Neuronal stem cell (in vitro differentiated cells): ENCODE measurements at regions not wholly inside any gene's neighbourhood (a gene's known extent, or its start where the extent isn't known, plus 50 kb on each side); places are given as distances from the start of the nearest gene placed in this dataset.

Experiments used
- DNase-seq: peaks from one replicate; pipeline ENCODE4 v3.0.0-alpha.2; 2013; ENCODE audit warnings: low spot score
- H2AFZ ChIP-seq: one replicate; pipeline ENCODE4 v1.6.1; 2013; ENCODE audit warnings: mild to moderate bottlenecking, low read length, inconsistent platforms
- H2AK5ac ChIP-seq: 2 replicates; pipeline ENCODE4 v1.6.1; 2013; ENCODE audit warnings: low read depth, mild to moderate bottlenecking, inconsistent platforms, low read length, moderate library complexity, mixed read lengths
- H2BK120ac ChIP-seq: 2 replicates; pipeline ENCODE4 v1.6.1; 2013; ENCODE audit warnings: low read depth, mild to moderate bottlenecking, inconsistent platforms, low read length, moderate library complexity, mixed read lengths
- H2BK12ac ChIP-seq: one replicate; pipeline ENCODE4 v1.6.1; 2013; ENCODE audit warnings: low read length, inconsistent platforms
- H2BK15ac ChIP-seq: 2 replicates; pipeline ENCODE4 v1.6.1; 2013; ENCODE audit warnings: mild to moderate bottlenecking, low read length, inconsistent platforms, mixed read lengths
- H2BK5ac ChIP-seq: one replicate; pipeline ENCODE4 v1.6.1; 2013; ENCODE audit warnings: inconsistent platforms, mild to moderate bottlenecking, low read length, moderate library complexity
- H3K14ac ChIP-seq: one replicate; pipeline ENCODE4 v1.6.1; 2013; ENCODE audit warnings: low read length, inconsistent platforms
- H3K18ac ChIP-seq: 2 replicates; pipeline ENCODE4 v1.6.1; 2013; ENCODE audit warnings: low read length, inconsistent platforms
- H3K23ac ChIP-seq: 2 replicates; pipeline ENCODE4 v1.6.1; 2013; ENCODE audit warnings: low read depth, mild to moderate bottlenecking, mixed read lengths, low read length, inconsistent platforms; ENCODE audit not compliant: poor library complexity
- H3K27ac ChIP-seq: replicated peaks from 3 replicates; pipeline ENCODE4 v1.5.1; 2013; ENCODE audit warnings: low read length, inconsistent platforms
- H3K27me3 ChIP-seq, 3 experiments: 2 replicates each; pipeline ENCODE4 v1.6.1; 2013; ENCODE audit warnings: low read length in 3 of 3, mild to moderate bottlenecking in 2 of 3, inconsistent platforms in 1 of 3, low read depth in 1 of 3, mixed read lengths in 1 of 3, moderate library complexity in 1 of 3; ENCODE audit not compliant: control insufficient read depth in 3 of 3, insufficient read depth in 3 of 3
- H3K36me3 ChIP-seq, 2 donors: replicated peaks in 1 of 2; 2 replicates each; pipeline ENCODE4 v1.6.1; 2013; ENCODE audit warnings: low read length in 2 of 2; ENCODE audit not compliant: control insufficient read depth in 2 of 2, insufficient read depth in 2 of 2
- H3K4ac ChIP-seq: 2 replicates; pipeline ENCODE4 v1.6.1; 2013; ENCODE audit warnings: inconsistent platforms, mild to moderate bottlenecking, low read length, moderate library complexity
- H3K4me1 ChIP-seq, 2 donors: 1 replicate in 1 of 2; 2 replicates in 1 of 2; pipeline ENCODE4 v1.6.1; 2013; ENCODE audit warnings: low read length in 2 of 2, low read depth in 1 of 2; ENCODE audit not compliant: control insufficient read depth in 2 of 2, insufficient read depth in 1 of 2
- H3K4me2 ChIP-seq: one replicate; pipeline ENCODE4 v1.6.1; 2013; ENCODE audit warnings: mild to moderate bottlenecking, low read length, inconsistent platforms; ENCODE audit not compliant: insufficient read depth, poor library complexity, severe bottlenecking
- H3K4me3 ChIP-seq, 2 donors: 2 replicates each; pipeline ENCODE4 v1.5.1; 2013; ENCODE audit warnings: low read length in 2 of 2, mild to moderate bottlenecking in 2 of 2, inconsistent platforms in 1 of 2, moderate library complexity in 1 of 2
- H3K79me1 ChIP-seq: one replicate; pipeline ENCODE4 v1.6.1; 2013; ENCODE audit warnings: low read depth, mild to moderate bottlenecking, inconsistent platforms, low read length, moderate library complexity
- H3K9ac ChIP-seq: one replicate; pipeline ENCODE4 v1.6.1; 2013; ENCODE audit warnings: mild to moderate bottlenecking, low read depth, low read length, inconsistent platforms; ENCODE audit not compliant: poor library complexity
- H3K9me3 ChIP-seq, 2 donors: replicated peaks in 1 of 2; 2 replicates each; pipeline versions ENCODE3 to v1.6.1; 2013; ENCODE audit warnings: low read length in 2 of 2, mild to moderate bottlenecking in 2 of 2, inconsistent platforms in 1 of 2, low read depth in 1 of 2, mixed read lengths in 1 of 2, moderate library complexity in 1 of 2; ENCODE audit not compliant: control insufficient read depth in 2 of 2, insufficient read depth in 1 of 2
- H4K8ac ChIP-seq: one replicate; pipeline ENCODE4 v1.6.1; 2013; ENCODE audit warnings: low read depth, mild to moderate bottlenecking, inconsistent platforms, low read length, moderate library complexity
- H4K91ac ChIP-seq: one replicate; pipeline ENCODE4 v1.6.1; 2013; ENCODE audit warnings: low read length, low read depth, mild to moderate bottlenecking, inconsistent platforms; ENCODE audit not compliant: poor library complexity
- WGBS, 2 donors: extraction: QIAGEN DNeasy Blood & Tissue Kit; methylation state at CpG; one replicate each; pipeline ENCODE4 v1.1.7; 2013; ENCODE audit warnings: missing lambda C conversion rate in 2 of 2, mixed read lengths in 1 of 2; ENCODE audit not compliant: insufficient read length in 2 of 2, insufficient replicate concordance in 1 of 2; ENCODE audit errors: extremely low coverage in 2 of 2; 5-methylcytosine and 5-hydroxymethylcytosine counted together

GRCh38 chr14:101229666-101230065 is 326.1 kb upstream of the RTL1 start:
- Histone ChIP-seq H3K23ac (no peak overlapping the region), H2AK5ac (no peak overlapping the region), H3K9me3 (no peaks in the 10 kb centered on the region), H3K9ac (no peak overlapping the region), H3K4me3 (no peak overlapping the region), H3K79me1 (no peaks in the 10 kb centered on the region), H3K14ac (no peak overlapping the region), H2BK5ac (no peak overlapping the region), H3K18ac (peak overlapping the region; percentile 44), H2AFZ (no peak overlapping the region), H3K4me1 (peaks cover 25 to 38% of the 10 kb centered on the region in 2 donors), H4K8ac (no peak overlapping the region), H2BK12ac (no peak overlapping the region), H2BK15ac (peak overlapping the region; percentile 68), H3K4ac (no peak overlapping the region), H4K91ac (no peak overlapping the region), H3K27me3 (no peaks in the 10 kb centered on the region), H2BK120ac (no peak overlapping the region), H3K36me3 (no peaks in the 10 kb centered on the region), H3K27ac (no peak overlapping the region), H3K4me2 (no peak overlapping the region)
- WGBS, 2 donors = no CpG with 5 or more reads among the region's 27 CpGs
- DNase-seq = no peak

DNA sequence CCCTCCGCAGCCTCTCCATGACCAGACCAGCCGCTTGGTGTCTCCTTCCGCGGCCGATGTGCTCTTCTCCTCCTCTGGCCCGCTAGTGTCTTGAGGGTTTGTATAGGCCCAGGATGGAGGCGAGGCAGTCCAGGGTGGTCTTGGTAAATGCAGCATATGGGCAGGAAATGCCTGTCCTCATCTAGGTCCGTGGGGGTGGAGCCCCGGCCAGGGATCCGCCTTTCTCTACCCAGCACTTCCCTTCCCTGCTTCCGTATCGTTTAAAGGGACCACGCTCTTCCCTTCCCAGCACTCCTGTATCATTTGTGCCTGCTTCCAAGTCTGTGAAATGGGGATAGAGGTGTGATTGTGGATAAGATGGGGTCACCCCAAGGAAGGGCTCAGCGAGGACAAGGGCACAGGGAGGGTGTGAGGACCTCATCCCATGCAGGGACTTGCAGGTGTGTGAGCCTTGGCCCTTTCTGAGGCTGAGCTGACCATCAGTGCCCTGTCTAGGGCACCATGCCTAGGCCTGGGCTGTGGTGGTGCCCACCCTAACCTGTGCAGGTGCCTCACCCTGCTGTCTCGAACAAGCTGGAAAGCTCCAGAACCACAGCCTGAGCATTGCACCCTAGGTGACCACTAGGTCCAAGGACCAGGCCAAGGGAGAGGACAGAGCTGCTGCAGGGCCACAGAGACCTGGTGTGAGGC is 326.8 kb upstream of the RTL1 start:
- DNase-seq = no peak
- WGBS, 2 donors = no CpG with 5 or more reads among the region's 15 CpGs

DNA sequence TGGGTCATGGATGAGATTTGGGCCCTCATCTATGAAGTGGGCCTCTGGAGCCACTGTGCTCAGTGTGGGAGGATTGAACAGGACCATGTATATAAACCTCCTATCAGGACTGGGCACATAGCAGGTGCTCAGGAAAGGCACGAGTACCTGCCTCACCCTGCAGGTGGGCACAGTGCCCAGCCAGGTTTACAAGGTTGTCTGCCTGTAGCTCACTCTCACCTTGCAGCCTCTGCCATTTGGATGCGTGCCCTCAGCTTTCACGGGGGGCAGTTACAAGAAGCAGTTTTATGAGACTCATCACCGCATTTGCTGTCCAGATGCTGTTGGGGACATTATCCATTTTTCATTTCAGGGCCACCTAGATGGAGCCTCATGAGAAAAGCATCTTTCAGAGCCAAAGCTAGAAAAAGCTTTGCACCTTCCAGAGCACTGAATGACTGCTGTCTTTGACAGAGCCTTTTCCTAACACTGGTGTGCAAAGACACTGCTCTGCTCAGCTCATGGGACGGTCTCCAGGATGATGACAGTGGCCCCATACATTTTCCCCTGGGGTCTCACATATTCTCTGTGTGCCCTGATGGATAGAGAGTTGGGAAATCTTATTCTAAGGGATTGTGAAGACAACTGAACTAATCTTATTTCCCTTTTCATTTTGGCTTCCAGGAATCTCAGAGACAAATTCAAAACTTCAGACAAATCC is 327.5 kb upstream of the RTL1 start:
- Histone ChIP-seq H3K27ac (no peak overlapping the region), H4K8ac (no peak overlapping the region), H2BK12ac (peak overlapping the region; percentile 97), H2BK15ac (peak overlapping the region; percentile 80), H3K4me3 (no peak overlapping the region), H3K9ac (no peak overlapping the region), H4K91ac (no peak overlapping the region), H2AK5ac (peak overlapping the region; percentile 53), H3K79me1 (no peaks in the 10 kb centered on the region), H3K4ac (no peak overlapping the region), H3K18ac (peak overlapping the region; percentile 21), H3K23ac (no peak overlapping the region), H2AFZ (no peak overlapping the region), H3K4me2 (no peak overlapping the region), H3K27me3 (no peaks in the 10 kb centered on the region), H3K4me1 (peaks cover 18 to 30% of the 10 kb centered on the region in 2 donors), H3K14ac (no peak overlapping the region), H2BK120ac (no peak overlapping the region), H3K9me3 (no peaks in the 10 kb centered on the region), H2BK5ac (no peak overlapping the region), H3K36me3 (no peaks in the 10 kb centered on the region)
- no CpG with 5 or more reads among the region's 5 CpGs for WGBS, 2 donors
- DNase-seq = no peak

More for the DNA sequence above, 326.8 kb upstream of the RTL1 start:
- Histone ChIP-seq H2BK12ac (peak overlapping the region; percentile 97), H3K23ac (no peak overlapping the region), H3K27ac (no peak overlapping the region), H3K79me1 (no peaks in the 10 kb centered on the region), H2BK15ac (peak overlapping the region; percentile 80), H3K4me1 (peaks cover 22 to 37% of the 10 kb centered on the region in 2 donors), H2BK120ac (no peak overlapping the region), H2AFZ (no peak overlapping the region), H3K14ac (no peak overlapping the region), H2BK5ac (no peak overlapping the region), H3K4ac (no peak overlapping the region), H4K8ac (no peak overlapping the region), H3K4me3 (no peak overlapping the region), H3K9ac (peak overlapping the region; percentile 47), H3K4me2 (no peak overlapping the region), H3K9me3 (no peaks in the 10 kb centered on the region), H3K27me3 (no peaks in the 10 kb centered on the region), H3K18ac (peak overlapping the region; percentile 84), H4K91ac (no peak overlapping the region), H2AK5ac (peak overlapping the region; percentile 53), H3K36me3 (no peaks in the 10 kb centered on the region)

DNA sequence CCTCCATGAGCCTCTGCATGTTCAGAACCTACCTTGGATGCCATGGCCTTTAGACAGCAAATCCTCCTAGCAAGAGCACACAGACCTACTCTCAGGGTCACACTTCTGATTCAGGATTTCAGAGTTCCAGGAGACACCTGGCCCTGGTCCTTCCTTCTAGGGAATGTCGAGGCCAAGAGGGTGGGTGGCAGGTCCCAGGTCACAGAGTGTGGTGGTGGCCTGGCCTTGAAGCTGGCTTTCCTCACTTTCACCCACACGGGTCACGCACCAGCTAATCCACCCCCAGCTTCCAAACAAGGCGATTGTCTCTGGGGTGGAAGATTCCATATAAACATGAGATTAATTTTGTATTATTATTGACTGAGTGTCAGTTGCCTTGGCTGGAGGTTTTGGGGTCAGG is 328.3 kb upstream of the RTL1 start:
- Histone ChIP-seq H2AK5ac (no peak overlapping the region), H3K9me3 (no peaks in the 10 kb centered on the region), H3K4ac (no peak overlapping the region), H3K36me3 (no peaks in the 10 kb centered on the region), H3K27ac (no peak overlapping the region), H3K23ac (no peak overlapping the region), H2BK15ac (peak overlapping the region; percentile 1), H3K4me2 (no peak overlapping the region), H3K9ac (no peak overlapping the region), H3K4me1 (peaks cover 17 to 22% of the 10 kb centered on the region in 2 donors), H3K79me1 (no peaks in the 10 kb centered on the region), H2BK120ac (no peak overlapping the region), H4K8ac (no peak overlapping the region), H2AFZ (no peak overlapping the region), H4K91ac (no peak overlapping the region), H2BK5ac (no peak overlapping the region), H3K4me3 (no peak overlapping the region), H2BK12ac (no peak overlapping the region), H3K14ac (no peak overlapping the region), H3K18ac (no peak overlapping the region), H3K27me3 (no peaks in the 10 kb centered on the region)
- DNase-seq = no peak
- WGBS, 2 donors = no CpG with 5 or more reads among the region's 4 CpGs
